Thyroid gland (tissue), 4 donors: ENCODE measurements at regions not wholly inside any gene's neighbourhood (a gene's known extent, or its start where the extent isn't known, plus 50 kb on each side); places are given as distances from the start of the nearest gene placed in this dataset.

ENCODE experiments used
- CTCF ChIP-seq, 6 experiments: fragments of 200-600 bp in 3 of 6; fragments of 450-650 bp in 3 of 6; sonication (generic) in 3 of 6; IDR thresholded peaks; one replicate each; pipeline ENCODE4 v1.5.1; 2016 to 2019; ENCODE audit warnings: antibody characterized with exemption in 6 of 6, mild to moderate bottlenecking in 2 of 6, inconsistent platforms in 1 of 6, moderate library complexity in 1 of 6
- POLR2A ChIP-seq, 2 donors: fragments of 450-650 bp; IDR thresholded peaks; one replicate each; pipeline ENCODE4 v1.6.1; 2017; ENCODE audit warnings: antibody characterized with exemption in 2 of 2, mild to moderate bottlenecking in 2 of 2, moderate library complexity in 1 of 2

- TF ChIP-seq CTCF (IDR thresholded peaks at IDR 0.05): no peak
- no peak for TF ChIP-seq POLR2A (IDR thresholded peaks at IDR 0.05)
These were observed 50.5 kb upstream of the GUCY1A1 start for GRCh38 chr4:155616117-155616516.
